ENCODE measurements at regions not wholly inside any gene's neighbourhood (a gene's known extent, or its start where the extent isn't known, plus 50 kb on each side); places are given as distances from the start of the nearest gene placed in this dataset.

GRCh38 chr2:144014103-144014502 lies 505.8 kb downstream of the ZEB2 start:
- Histone ChIP-seq H3K4me3 (ENCODE audit: low read depth, low read length) (no peak overlapping the region), H3K27ac (peak overlapping the region; percentile 37), H3K36me3 (replicated peaks) (no peaks in the 10 kb centered on the region), H3K27me3 (replicated peaks) (no peaks in the 10 kb centered on the region)
- peak; percentile 40 for DNase-seq
- TF ChIP-seq CTCF (IDR thresholded peaks at IDR 0.05; ENCODE audit: low read depth, low read length, missing control alignments): no peak
- in situ Hi-C loops (cut with HindIII; ENCODE audit: low pct_ligation_motif_present, low sequenced_read_pairs): no loop called here

GRCh38 chr2:144012304-144012703 lies 507.6 kb downstream of the ZEB2 start:
- no peak for DNase-seq
- TF ChIP-seq CTCF (IDR thresholded peaks at IDR 0.05; ENCODE audit: low read depth, low read length, missing control alignments): no peak
- Histone ChIP-seq H3K36me3 (replicated peaks) (no peaks in the 10 kb centered on the region), H3K27me3 (replicated peaks) (no peaks in the 10 kb centered on the region), H3K27ac (no peak overlapping the region), H3K4me3 (ENCODE audit: low read depth, low read length) (no peak overlapping the region)
- in situ Hi-C loops (cut with HindIII; ENCODE audit: low pct_ligation_motif_present, low sequenced_read_pairs): no loop called here

GRCh38 chr2:144011553-144011952 lies 508.4 kb downstream of the ZEB2 start:
- TF ChIP-seq CTCF (IDR thresholded peaks at IDR 0.05; ENCODE audit: low read depth, low read length, missing control alignments): no peak

GRCh38 chr2:144011098-144011497 lies 508.8 kb downstream of the ZEB2 start:
- TF ChIP-seq CTCF (IDR thresholded peaks at IDR 0.05; ENCODE audit: low read depth, low read length, missing control alignments): no peak
- no peaks in the 10 kb centered on the region for H3K27me3 ChIP-seq (replicated peaks)
- in situ Hi-C loops (cut with HindIII; ENCODE audit: low pct_ligation_motif_present, low sequenced_read_pairs): no loop called here
- H3K27ac ChIP-seq: no peak overlapping the region
- no peaks in the 10 kb centered on the region for H3K36me3 ChIP-seq (replicated peaks)
- no peak overlapping the region for H3K4me3 ChIP-seq (ENCODE audit: low read depth, low read length)
- no peak for DNase-seq

More at GRCh38 chr2:144011553-144011952, 508.4 kb downstream of the ZEB2 start:
- no peaks in the 10 kb centered on the region for H3K27me3 ChIP-seq (replicated peaks)
- H3K4me3 ChIP-seq (ENCODE audit: low read depth, low read length): no peak overlapping the region
- no peaks in the 10 kb centered on the region for H3K36me3 ChIP-seq (replicated peaks)
- in situ Hi-C loops (cut with HindIII; ENCODE audit: low pct_ligation_motif_present, low sequenced_read_pairs): no loop called here
- H3K27ac ChIP-seq: no peak overlapping the region
- DNase-seq: no peak

GRCh38 chr2:144010096-144010836 lies 509.7 kb downstream of the ZEB2 start:
- in situ Hi-C loops (cut with HindIII; ENCODE audit: low pct_ligation_motif_present, low sequenced_read_pairs): no loop called here
- no peaks in the 10 kb centered on the region for H3K27me3 ChIP-seq (replicated peaks)
- no peaks in the 10 kb centered on the region for H3K36me3 ChIP-seq (replicated peaks)
- no peak for TF ChIP-seq CTCF (IDR thresholded peaks at IDR 0.05; ENCODE audit: low read depth, low read length, missing control alignments)
- no peak overlapping the region for H3K4me3 ChIP-seq (ENCODE audit: low read depth, low read length)
- H3K27ac ChIP-seq: no peak overlapping the region
- no peak for DNase-seq

GRCh38 chr2:144006139-144006538 lies 513.8 kb downstream of the ZEB2 start:
- H3K36me3 ChIP-seq (replicated peaks): no peaks in the 10 kb centered on the region
- no peak overlapping the region for H3K27ac ChIP-seq
- no peak for TF ChIP-seq CTCF (IDR thresholded peaks at IDR 0.05; ENCODE audit: low read depth, low read length, missing control alignments)
- in situ Hi-C loops (cut with HindIII; ENCODE audit: low pct_ligation_motif_present, low sequenced_read_pairs): no loop called here
- H3K4me3 ChIP-seq (ENCODE audit: low read depth, low read length): no peak overlapping the region
- H3K27me3 ChIP-seq (replicated peaks): no peaks in the 10 kb centered on the region
- no peak for DNase-seq

Measured in brain microvascular endothelial cell (primary cell).